Activated naive CD8-positive, alpha-beta T cell (primary cell): ENCODE measurements at regions not wholly inside any gene's neighbourhood (a gene's known extent, or its start where the extent isn't known, plus 50 kb on each side); places are given as distances from the start of the nearest gene placed in this dataset.

Source experiments
- H3K27ac Mint-ChIP-seq: one replicate; pipeline ENCODE4 v1.8.0; 2021; ENCODE audit warnings: mixed read lengths
- H3K27me3 Mint-ChIP-seq: one replicate; pipeline ENCODE4 v1.8.0; 2021; ENCODE audit warnings: mixed read lengths
- H3K36me3 Mint-ChIP-seq: one replicate; pipeline ENCODE4 v1.8.0; 2021; ENCODE audit warnings: mixed read lengths
- H3K4me1 Mint-ChIP-seq: one replicate; pipeline ENCODE4 v1.8.0; 2021; ENCODE audit warnings: low read depth, mixed read lengths
- H3K4me3 Mint-ChIP-seq: one replicate; pipeline ENCODE4 v1.8.0; 2021; ENCODE audit warnings: mild to moderate bottlenecking, mixed read lengths
- H3K9me3 Mint-ChIP-seq: one replicate; pipeline ENCODE4 v1.8.0; 2021; ENCODE audit warnings: low read depth, mixed read lengths

GRCh38 chr6:121994919-121995318 is 404.5 kb upstream of the HSF2 start:
- no peak overlapping the region for H3K27ac Mint-ChIP-seq
- H3K27me3 Mint-ChIP-seq, result no peaks in the 10 kb centered on the region
- peaks cover 8% of the 10 kb centered on the region for H3K4me1 Mint-ChIP-seq
- H3K4me3 Mint-ChIP-seq, result no peak overlapping the region
- peaks cover 5% of the 10 kb centered on the region for H3K9me3 Mint-ChIP-seq
- no peaks in the 10 kb centered on the region for H3K36me3 Mint-ChIP-seq

- no peaks in the 10 kb centered on the region for H3K4me1 Mint-ChIP-seq
- H3K4me3 Mint-ChIP-seq, result no peak overlapping the region
- H3K9me3 Mint-ChIP-seq, result peaks cover 1% of the 10 kb centered on the region
- no peaks in the 10 kb centered on the region for H3K36me3 Mint-ChIP-seq
- H3K27me3 Mint-ChIP-seq, result peaks cover 3% of the 10 kb centered on the region
- H3K27ac Mint-ChIP-seq, result no peak overlapping the region
Observed at GRCh38 chr6:121998631-121999030, 400.8 kb upstream of the HSF2 start.

- no peak overlapping the region for H3K27ac Mint-ChIP-seq
- no peaks in the 10 kb centered on the region for H3K36me3 Mint-ChIP-seq
- no peaks in the 10 kb centered on the region for H3K9me3 Mint-ChIP-seq
- H3K27me3 Mint-ChIP-seq, result peaks cover 3% of the 10 kb centered on the region
- H3K4me1 Mint-ChIP-seq, result no peaks in the 10 kb centered on the region
- no peak overlapping the region for H3K4me3 Mint-ChIP-seq
Observed at GRCh38 chr6:121999456-122000065, 399.9 kb upstream of the HSF2 start.

GRCh38 chr6:122005661-122006060 is 393.8 kb upstream of the HSF2 start:
- Mint-ChIP-seq H3K4me1 (peaks cover 3% of the 10 kb centered on the region), H3K36me3 (no peaks in the 10 kb centered on the region), H3K9me3 (no peaks in the 10 kb centered on the region), H3K27ac (no peak overlapping the region), H3K4me3 (no peak overlapping the region), H3K27me3 (peaks cover 3% of the 10 kb centered on the region)

GRCh38 chr6:122007339-122007738 is 392.1 kb upstream of the HSF2 start:
- Mint-ChIP-seq H3K27me3 (peaks cover 3% of the 10 kb centered on the region), H3K4me3 (no peak overlapping the region), H3K9me3 (no peaks in the 10 kb centered on the region), H3K27ac (no peak overlapping the region), H3K36me3 (no peaks in the 10 kb centered on the region), H3K4me1 (peaks cover 3% of the 10 kb centered on the region)

GRCh38 chr6:122008101-122008999 is 391.1 kb upstream of the HSF2 start:
- Mint-ChIP-seq H3K36me3 (no peaks in the 10 kb centered on the region), H3K9me3 (no peaks in the 10 kb centered on the region)

DNA sequence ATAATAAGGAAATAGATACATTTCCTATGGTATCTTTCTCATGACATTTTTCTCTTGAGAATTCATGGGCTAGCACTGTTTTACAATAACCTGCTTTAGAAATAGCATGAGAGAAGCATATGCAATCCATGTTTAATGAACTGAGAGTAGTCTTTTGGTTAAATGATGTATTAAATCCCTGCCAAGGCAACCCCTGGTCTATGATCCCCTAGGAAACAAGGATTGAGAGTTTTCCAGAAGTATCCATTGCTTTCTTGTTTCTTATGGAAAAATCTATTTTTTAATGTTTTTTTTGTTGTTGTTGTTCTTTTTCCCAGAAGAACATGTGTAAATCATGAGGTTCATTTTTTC is 390.5 kb upstream of the HSF2 start:
- H3K27me3 Mint-ChIP-seq, result no peaks in the 10 kb centered on the region
- H3K27ac Mint-ChIP-seq, result no peak overlapping the region
- H3K4me1 Mint-ChIP-seq, result peaks cover 3% of the 10 kb centered on the region
- no peaks in the 10 kb centered on the region for H3K36me3 Mint-ChIP-seq
- H3K9me3 Mint-ChIP-seq, result no peaks in the 10 kb centered on the region
- H3K4me3 Mint-ChIP-seq, result no peak overlapping the region

More at GRCh38 chr6:122008101-122008999, 391.1 kb upstream of the HSF2 start:
- Mint-ChIP-seq H3K4me3 (no peak overlapping the region), H3K27ac (no peak overlapping the region), H3K27me3 (no peaks in the 10 kb centered on the region), H3K4me1 (peaks cover 3% of the 10 kb centered on the region)

DNA sequence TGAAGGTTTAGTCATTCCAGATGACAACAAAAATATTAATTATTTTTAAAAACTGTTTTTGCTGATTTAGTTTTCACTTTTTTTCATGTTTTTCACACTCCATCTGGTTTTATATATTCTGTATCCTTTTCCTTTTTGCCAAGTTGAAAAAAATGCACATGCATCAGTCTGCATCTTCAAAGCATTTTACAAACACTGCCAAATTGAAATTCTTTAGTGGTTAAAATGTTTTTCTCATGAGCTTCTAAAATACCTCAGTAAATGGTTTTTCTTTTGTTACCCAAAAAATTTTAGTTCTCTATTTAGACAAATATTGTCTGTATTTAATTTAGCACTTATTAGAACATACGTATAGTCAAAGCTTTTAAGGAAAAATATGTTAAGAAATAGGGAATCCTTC is 386.9 kb upstream of the HSF2 start:
- Mint-ChIP-seq H3K9me3 (no peaks in the 10 kb centered on the region), H3K4me1 (peaks cover 3% of the 10 kb centered on the region), H3K4me3 (no peak overlapping the region), H3K27ac (no peak overlapping the region), H3K36me3 (peaks cover 2% of the 10 kb centered on the region), H3K27me3 (peaks cover under 1% of the 10 kb centered on the region)

DNA sequence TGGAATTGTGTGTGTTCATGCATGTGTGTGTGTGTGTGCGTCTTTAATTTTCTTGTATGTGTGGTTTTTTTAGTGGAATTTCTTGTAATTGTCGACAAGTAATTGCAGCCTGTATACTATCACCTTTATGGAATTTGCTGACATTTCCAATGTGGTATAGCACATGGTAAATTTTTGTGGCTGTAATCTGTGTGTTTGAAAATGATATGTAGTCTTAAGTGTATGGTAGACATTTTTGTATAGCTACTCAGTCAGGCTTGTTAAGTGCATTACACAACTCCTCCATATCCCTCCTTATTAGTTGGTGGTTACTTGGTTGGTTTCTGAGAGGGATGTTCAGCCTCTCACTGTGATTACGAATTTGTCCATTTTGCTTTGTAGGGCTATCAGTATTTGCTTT is 384.5 kb upstream of the HSF2 start:
- Mint-ChIP-seq H3K4me3 (no peak overlapping the region), H3K4me1 (no peaks in the 10 kb centered on the region), H3K9me3 (no peaks in the 10 kb centered on the region), H3K27ac (no peak overlapping the region), H3K27me3 (peaks cover 2% of the 10 kb centered on the region), H3K36me3 (peaks cover 2% of the 10 kb centered on the region)

DNA sequence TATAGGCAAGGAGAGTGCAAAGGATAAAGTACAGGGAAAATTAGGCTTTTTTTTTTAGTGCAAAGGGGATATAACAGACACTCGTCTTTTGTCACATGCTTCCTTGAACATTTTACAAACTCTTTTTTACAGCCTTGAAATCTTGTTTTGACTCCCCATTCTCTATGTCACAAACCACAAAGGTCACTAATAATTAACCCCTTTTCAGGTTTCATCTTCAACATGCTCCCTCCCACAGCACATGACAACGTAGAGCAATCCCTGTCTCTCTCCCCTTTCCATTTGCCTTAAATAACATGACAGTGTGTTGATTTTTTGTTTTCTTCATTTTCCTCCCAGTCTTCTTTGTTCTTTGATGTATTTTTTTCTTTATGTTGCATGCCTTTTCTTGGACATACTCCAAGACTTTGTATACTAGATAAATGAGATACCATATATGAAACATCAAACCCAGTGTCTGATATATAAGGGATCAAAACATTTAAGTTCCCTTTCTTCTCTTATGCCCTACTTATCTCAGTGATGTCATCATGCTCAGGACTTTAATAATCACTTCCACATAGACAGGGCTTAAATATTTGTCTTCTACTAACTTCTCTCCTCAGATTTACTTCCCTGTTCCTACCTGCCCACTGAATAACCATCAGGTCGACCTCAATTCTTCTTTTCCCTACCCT is 378.7 kb upstream of the HSF2 start:
- Mint-ChIP-seq H3K4me1 (peaks cover 4% of the 10 kb centered on the region), H3K36me3 (peaks cover 2% of the 10 kb centered on the region), H3K9me3 (no peaks in the 10 kb centered on the region), H3K27me3 (peaks cover 2% of the 10 kb centered on the region), H3K4me3 (no peak overlapping the region), H3K27ac (no peak overlapping the region)

GRCh38 chr6:122025104-122025503 is 374.3 kb upstream of the HSF2 start:
- peaks cover 4% of the 10 kb centered on the region for H3K4me1 Mint-ChIP-seq
- H3K27me3 Mint-ChIP-seq, result no peaks in the 10 kb centered on the region
- H3K4me3 Mint-ChIP-seq, result no peak overlapping the region
- H3K27ac Mint-ChIP-seq, result no peak overlapping the region
- H3K9me3 Mint-ChIP-seq, result no peaks in the 10 kb centered on the region
- H3K36me3 Mint-ChIP-seq, result no peaks in the 10 kb centered on the region

GRCh38 chr6:122026582-122027369 is 372.7 kb upstream of the HSF2 start:
- Mint-ChIP-seq H3K36me3 (no peaks in the 10 kb centered on the region), H3K9me3 (no peaks in the 10 kb centered on the region), H3K27me3 (no peaks in the 10 kb centered on the region), H3K4me3 (no peak overlapping the region), H3K27ac (no peak overlapping the region), H3K4me1 (peaks cover 4% of the 10 kb centered on the region)

- Mint-ChIP-seq H3K27me3 (peaks cover 4% of the 10 kb centered on the region), H3K4me1 (peaks cover 4% of the 10 kb centered on the region), H3K4me3 (no peak overlapping the region), H3K9me3 (no peaks in the 10 kb centered on the region), H3K36me3 (no peaks in the 10 kb centered on the region), H3K27ac (no peak overlapping the region)
Observed at GRCh38 chr6:122028933-122029522, 370.4 kb upstream of the HSF2 start.

DNA sequence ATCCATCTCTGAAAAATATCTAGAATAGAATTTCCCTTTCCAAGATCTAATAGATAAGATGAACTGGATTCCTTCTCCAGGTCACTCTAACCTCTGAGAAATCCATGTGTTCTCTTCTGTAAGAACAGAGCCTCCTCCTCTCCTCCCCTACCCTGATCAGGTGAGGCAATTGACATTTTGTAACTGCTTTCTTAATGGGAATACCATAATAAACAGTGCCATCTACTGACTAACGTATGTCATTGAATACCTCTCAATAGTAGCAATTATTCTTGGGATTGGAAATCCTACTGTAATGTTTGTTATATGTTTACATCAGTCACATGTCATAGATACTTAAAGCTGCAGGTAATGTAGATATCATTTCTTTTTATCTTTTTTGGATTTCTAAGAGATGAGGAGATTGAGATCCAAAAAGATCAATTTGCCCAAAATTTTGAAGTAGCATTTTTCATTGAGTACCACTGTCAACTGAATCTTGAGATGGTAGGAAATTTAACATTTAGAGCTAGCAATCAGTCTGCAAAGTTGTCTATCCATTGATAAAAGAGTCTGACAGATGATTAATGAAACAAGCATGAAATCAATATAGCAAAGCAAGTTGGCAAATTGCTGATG is 365.8 kb upstream of the HSF2 start:
- Mint-ChIP-seq H3K27ac (no peak overlapping the region), H3K36me3 (no peaks in the 10 kb centered on the region), H3K9me3 (no peaks in the 10 kb centered on the region), H3K4me1 (no peaks in the 10 kb centered on the region), H3K4me3 (no peak overlapping the region), H3K27me3 (peaks cover 4% of the 10 kb centered on the region)
